ENCODE measurements at regions not wholly inside any gene's neighbourhood (a gene's known extent, or its start where the extent isn't known, plus 50 kb on each side); places are given as distances from the start of the nearest gene placed in this dataset.
"Not testable (repeated sequence)": the region's sequence is repeated elsewhere in the genome, so short reads cannot be mapped to it uniquely, and the experiment has no call there.

- Histone ChIP-seq H3K27me3 (no peaks in the 10 kb centered on the region), H3K9me3 (no peaks in the 10 kb centered on the region), H3K4me3 (ENCODE audit: low read depth, low read length) (no peak overlapping the region), H3K4me1 (no peaks in the 10 kb centered on the region), H3K36me3 (no peaks in the 10 kb centered on the region)
- no peak for DNase-seq
- no peak for TF ChIP-seq CTCF (IDR thresholded peaks at IDR 0.05; ENCODE audit: low read depth, low read length)
These were observed 133.8 kb upstream of the MEOX2 start for GRCh38 chr7:15820319-15820718.

DNA sequence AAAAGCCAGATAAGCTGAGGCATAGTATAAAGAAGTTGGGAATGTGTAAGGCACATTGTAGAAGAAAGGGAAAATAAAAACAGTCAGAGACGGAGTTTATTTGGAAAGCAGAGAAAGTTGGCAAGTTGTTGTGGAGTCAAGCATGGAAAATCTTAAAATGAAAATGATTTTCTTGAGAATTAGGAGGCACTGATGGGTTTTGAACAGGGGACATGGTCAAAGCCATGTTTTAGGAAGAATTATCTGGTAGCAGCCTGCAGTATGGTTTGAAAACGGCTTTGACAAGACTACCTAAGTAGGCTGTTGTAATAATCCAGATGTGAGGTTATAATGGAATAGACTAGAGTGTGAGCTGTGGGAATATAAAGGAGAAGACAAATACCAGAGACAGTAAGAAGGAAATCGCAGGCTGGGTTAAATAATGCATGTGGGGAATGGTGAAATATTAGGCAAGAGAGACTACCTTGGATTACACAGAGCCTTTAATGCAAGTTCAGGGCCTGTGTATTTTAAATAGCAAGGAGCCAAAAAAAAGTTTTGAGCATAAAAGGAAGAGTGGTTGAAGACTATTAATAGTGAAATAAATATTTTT, 130.4 kb upstream of the MEOX2 start:
- DNase-seq: no peak
- no peaks in the 10 kb centered on the region for H3K4me1 ChIP-seq
- no peaks in the 10 kb centered on the region for H3K36me3 ChIP-seq
- no peaks in the 10 kb centered on the region for H3K27me3 ChIP-seq
- no peak for TF ChIP-seq CTCF (IDR thresholded peaks at IDR 0.05; ENCODE audit: low read depth, low read length)
- H3K4me3 ChIP-seq (ENCODE audit: low read depth, low read length): no peak overlapping the region
- H3K9me3 ChIP-seq: no peaks in the 10 kb centered on the region

- Histone ChIP-seq H3K27me3 (no peaks in the 10 kb centered on the region), H3K36me3 (no peaks in the 10 kb centered on the region), H3K9me3 (no peaks in the 10 kb centered on the region), H3K4me3 (ENCODE audit: low read depth, low read length) (no peak overlapping the region), H3K4me1 (no peaks in the 10 kb centered on the region)
- TF ChIP-seq CTCF (IDR thresholded peaks at IDR 0.05; ENCODE audit: low read depth, low read length): no peak
- no peak for DNase-seq
These were observed 127.0 kb upstream of the MEOX2 start for GRCh38 chr7:15813448-15813847.

DNA sequence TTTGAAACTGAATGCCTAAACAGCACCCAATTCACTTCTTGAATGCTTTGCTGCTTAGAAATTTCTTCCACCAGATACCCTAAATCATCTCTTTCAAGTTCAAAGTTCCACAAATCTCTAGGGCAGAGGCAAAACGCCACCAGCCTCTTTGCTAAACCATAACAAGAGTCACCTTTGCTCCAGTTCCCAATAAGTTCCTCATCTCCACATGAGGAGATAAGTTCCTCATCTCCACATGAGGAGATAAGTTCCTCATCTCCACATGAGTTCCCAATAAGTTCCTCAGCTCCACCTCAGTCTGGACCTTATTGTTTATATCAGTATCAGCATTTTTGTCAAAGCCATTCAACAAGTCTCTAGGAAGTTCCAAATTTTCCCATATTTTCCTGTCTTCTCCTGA, 123.9 kb upstream of the MEOX2 start:
- not testable (repeated sequence) for H3K9me3 ChIP-seq; DNase-seq; H3K4me3 ChIP-seq (ENCODE audit: low read depth, low read length); H3K4me1 ChIP-seq; H3K36me3 ChIP-seq; H3K27me3 ChIP-seq

DNA sequence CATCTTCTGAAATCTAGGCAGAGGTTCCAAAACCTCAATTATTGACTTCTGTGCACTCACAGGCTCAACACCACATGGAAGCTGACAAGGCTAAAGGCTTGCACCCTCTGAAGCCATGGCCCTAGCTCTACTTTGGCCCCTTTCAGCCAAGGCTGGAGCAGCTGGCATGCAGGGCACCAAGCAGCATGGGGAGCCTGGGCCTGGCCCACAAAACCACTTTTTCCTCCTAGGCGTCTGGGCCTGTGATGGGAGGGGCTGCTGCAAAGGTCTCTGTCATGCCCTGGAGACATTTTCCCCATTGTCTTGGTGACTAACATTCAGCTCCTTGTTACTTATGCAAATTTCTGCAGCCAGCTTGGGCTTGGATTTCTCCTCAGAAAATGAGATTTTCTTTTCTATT, 123.5 kb upstream of the MEOX2 start:
- not testable (repeated sequence) for DNase-seq; H3K4me1 ChIP-seq; H3K4me3 ChIP-seq (ENCODE audit: low read depth, low read length); H3K36me3 ChIP-seq; H3K27me3 ChIP-seq; H3K9me3 ChIP-seq

- no peaks in the 10 kb centered on the region for H3K27me3 ChIP-seq
- H3K9me3 ChIP-seq: no peaks in the 10 kb centered on the region
- H3K4me1 ChIP-seq: no peaks in the 10 kb centered on the region
- no peaks in the 10 kb centered on the region for H3K36me3 ChIP-seq
- DNase-seq: no peak
- H3K4me3 ChIP-seq (ENCODE audit: low read depth, low read length): no peak overlapping the region
- TF ChIP-seq CTCF (IDR thresholded peaks at IDR 0.05; ENCODE audit: low read depth, low read length): no peak
These were observed 119.4 kb upstream of the MEOX2 start for GRCh38 chr7:15805891-15806290.

DNA sequence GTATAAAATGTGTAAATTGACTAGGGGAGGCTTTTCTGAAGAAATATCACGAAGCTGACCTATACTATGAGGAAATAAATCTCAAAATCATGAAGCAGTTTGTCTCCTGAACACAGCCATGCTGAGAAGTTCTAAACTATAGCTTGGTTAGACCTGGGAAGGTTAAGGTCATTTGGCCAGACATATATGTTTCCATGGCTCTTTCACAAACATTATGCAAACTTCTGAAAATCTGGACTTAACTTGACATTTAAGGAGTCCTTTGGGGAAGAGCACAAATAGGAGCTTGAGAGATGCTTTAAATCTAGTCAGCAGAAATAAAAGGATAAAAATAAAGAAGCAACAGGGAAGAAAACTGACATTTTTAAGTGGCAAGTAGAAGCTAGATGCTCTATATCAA, 115.9 kb upstream of the MEOX2 start:
- H3K36me3 ChIP-seq: no peaks in the 10 kb centered on the region
- H3K27me3 ChIP-seq: no peaks in the 10 kb centered on the region
- no peaks in the 10 kb centered on the region for H3K4me1 ChIP-seq
- no peak overlapping the region for H3K4me3 ChIP-seq (ENCODE audit: low read depth, low read length)
- no peaks in the 10 kb centered on the region for H3K9me3 ChIP-seq
- no peak for TF ChIP-seq CTCF (IDR thresholded peaks at IDR 0.05; ENCODE audit: low read depth, low read length)
- no peak for DNase-seq

Measured in BE2C (cell line).